Vagina (tissue), 2 donors: ENCODE measurements at regions not wholly inside any gene's neighbourhood (a gene's known extent, or its start where the extent isn't known, plus 50 kb on each side); places are given as distances from the start of the nearest gene placed in this dataset.
"Not testable (repeated sequence)": the region's sequence is repeated elsewhere in the genome, so short reads cannot be mapped to it uniquely, and the experiment has no call there.

Experiments
- DNase-seq, 2 donors: peaks; one replicate each; pipeline ENCODE4 v3.0.0-alpha.2; 2017; ENCODE audit errors: extremely low spot score in 2 of 2
- H3K27ac ChIP-seq: fragments of 200-600 bp; sonication (generic); one replicate; pipeline ENCODE4 v1.5.1; 2019
- H3K27me3 ChIP-seq: fragments of 200-600 bp; sonication (generic); one replicate; pipeline ENCODE4 v1.5.1; 2019
- H3K36me3 ChIP-seq, 2 donors: fragments of 200-600 bp; sonication (generic); one replicate each; pipeline ENCODE4 v1.5.1; 2017 to 2019
- H3K4me1 ChIP-seq: fragments of 200-600 bp; sonication (generic); one replicate; pipeline ENCODE4 v1.5.1; 2019
- H3K4me3 ChIP-seq, 2 donors: fragments of 200-600 bp; sonication (generic); 1 replicate in 1 of 2; 2 replicates in 1 of 2; pipeline ENCODE4 v1.5.1; 2016 to 2019
- H3K9me3 ChIP-seq: fragments of 200-600 bp; sonication (generic); one replicate; pipeline ENCODE4 v1.5.1; 2019
- POLR2A ChIP-seq, 2 donors: fragments of 450-650 bp; IDR thresholded peaks; one replicate each; pipeline ENCODE4 v1.6.1; 2017; ENCODE audit warnings: antibody characterized with exemption in 2 of 2, mild to moderate bottlenecking in 2 of 2, moderate library complexity in 2 of 2
- POLR2AphosphoS5 ChIP-seq, 2 donors: sonication (generic); formaldehyde crosslinking; IDR thresholded peaks; one replicate each; pipeline ENCODE4 v1.9.0; 2017; ENCODE audit warnings: antibody characterized with exemption in 2 of 2, mild to moderate bottlenecking in 2 of 2, low read depth in 1 of 2; ENCODE audit not compliant: insufficient read depth in 1 of 2
- intact Hi-C: fragments of 100-400 bp; cut with DNase I; formaldehyde crosslinking; loops from one replicate; pipeline ENCODE4 v1.15.1; 2023
- TF ChIP-seq, protein P1 (sequence below), 3 experiments: fragments of 450-650 bp in 2 of 3; fragments of 200-600 bp in 1 of 3; sonication (generic) in 1 of 3; IDR thresholded peaks; one replicate each; pipeline ENCODE4 v1.5.1; 2017 to 2019; ENCODE audit warnings: antibody characterized with exemption in 3 of 3, mild to moderate bottlenecking in 2 of 3, moderate library complexity in 2 of 3

DNA sequence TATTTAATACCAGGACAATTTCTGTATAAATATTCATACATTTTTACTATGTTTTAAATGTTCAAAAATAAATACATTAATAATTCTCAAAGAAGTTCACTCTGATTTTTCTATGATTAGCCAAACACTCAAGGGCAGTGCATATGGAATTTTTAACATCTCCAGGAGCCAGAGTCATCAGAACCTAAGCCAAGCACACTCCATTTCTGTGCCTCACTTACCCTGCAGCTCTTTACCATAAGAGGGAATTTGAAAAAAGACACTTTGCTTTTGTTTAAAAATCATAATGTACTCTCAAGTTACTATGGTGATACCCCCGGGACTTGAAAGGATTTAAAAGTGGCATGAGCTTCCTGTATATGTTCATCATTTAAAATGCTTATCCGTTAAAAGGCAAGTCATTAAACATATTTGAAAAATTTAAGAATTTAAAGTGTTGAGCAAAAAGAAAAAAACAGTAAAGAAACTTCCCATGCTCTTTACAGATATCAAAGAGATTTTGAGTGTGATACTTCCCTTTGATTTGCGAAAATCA lies 747.4 kb upstream of the NECTIN3 start:
- TF ChIP-seq, protein P1, sequence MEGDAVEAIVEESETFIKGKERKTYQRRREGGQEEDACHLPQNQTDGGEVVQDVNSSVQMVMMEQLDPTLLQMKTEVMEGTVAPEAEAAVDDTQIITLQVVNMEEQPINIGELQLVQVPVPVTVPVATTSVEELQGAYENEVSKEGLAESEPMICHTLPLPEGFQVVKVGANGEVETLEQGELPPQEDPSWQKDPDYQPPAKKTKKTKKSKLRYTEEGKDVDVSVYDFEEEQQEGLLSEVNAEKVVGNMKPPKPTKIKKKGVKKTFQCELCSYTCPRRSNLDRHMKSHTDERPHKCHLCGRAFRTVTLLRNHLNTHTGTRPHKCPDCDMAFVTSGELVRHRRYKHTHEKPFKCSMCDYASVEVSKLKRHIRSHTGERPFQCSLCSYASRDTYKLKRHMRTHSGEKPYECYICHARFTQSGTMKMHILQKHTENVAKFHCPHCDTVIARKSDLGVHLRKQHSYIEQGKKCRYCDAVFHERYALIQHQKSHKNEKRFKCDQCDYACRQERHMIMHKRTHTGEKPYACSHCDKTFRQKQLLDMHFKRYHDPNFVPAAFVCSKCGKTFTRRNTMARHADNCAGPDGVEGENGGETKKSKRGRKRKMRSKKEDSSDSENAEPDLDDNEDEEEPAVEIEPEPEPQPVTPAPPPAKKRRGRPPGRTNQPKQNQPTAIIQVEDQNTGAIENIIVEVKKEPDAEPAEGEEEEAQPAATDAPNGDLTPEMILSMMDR (IDR thresholded peaks at IDR 0.05): no peak
- Histone ChIP-seq H3K4me1 (no peaks in the 10 kb centered on the region), H3K36me3 (no peaks in the 10 kb centered on the region), H3K9me3 (no peaks in the 10 kb centered on the region), H3K4me3 (no peak overlapping the region), H3K27me3 (no peaks in the 10 kb centered on the region), H3K27ac (no peak overlapping the region)
- intact Hi-C loops: no loop called here
- DNase-seq: no peak

DNA sequence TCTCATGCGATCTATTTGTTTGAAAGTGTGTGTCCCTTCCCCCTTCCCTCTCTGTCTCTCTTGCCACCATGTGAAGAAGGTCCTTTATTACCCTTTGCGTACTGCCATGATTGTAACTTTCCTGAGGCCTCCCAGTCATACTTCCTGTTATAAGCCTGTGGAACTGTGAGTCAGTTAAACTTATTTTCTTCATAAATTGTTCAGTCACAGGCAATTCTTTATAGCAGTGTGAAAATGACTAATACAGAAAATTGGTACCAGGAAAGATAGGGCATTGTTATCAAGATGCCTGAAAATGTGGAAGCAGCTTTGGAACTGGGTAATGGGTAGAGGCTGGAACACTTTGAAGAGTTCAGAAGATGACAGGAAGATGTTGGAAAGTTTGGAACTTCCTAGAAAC lies 743.7 kb upstream of the NECTIN3 start:
- TF ChIP-seq POLR2AphosphoS5 (IDR thresholded peaks at IDR 0.05; ENCODE audit: insufficient read depth in 1 of 2, low read depth in 1 of 2) (no peak), POLR2A (IDR thresholded peaks at IDR 0.05) (no peak)
- TF ChIP-seq, protein P1 (IDR thresholded peaks at IDR 0.05): no peak
- no peaks in the 10 kb centered on the region for H3K4me1 ChIP-seq
- no peak for DNase-seq
- H3K27ac ChIP-seq: no peak overlapping the region
- H3K27me3 ChIP-seq: no peaks in the 10 kb centered on the region
- intact Hi-C loops: no loop called here
- H3K36me3 ChIP-seq: no peaks in the 10 kb centered on the region
- no peak overlapping the region for H3K4me3 ChIP-seq
- no peaks in the 10 kb centered on the region for H3K9me3 ChIP-seq

DNA sequence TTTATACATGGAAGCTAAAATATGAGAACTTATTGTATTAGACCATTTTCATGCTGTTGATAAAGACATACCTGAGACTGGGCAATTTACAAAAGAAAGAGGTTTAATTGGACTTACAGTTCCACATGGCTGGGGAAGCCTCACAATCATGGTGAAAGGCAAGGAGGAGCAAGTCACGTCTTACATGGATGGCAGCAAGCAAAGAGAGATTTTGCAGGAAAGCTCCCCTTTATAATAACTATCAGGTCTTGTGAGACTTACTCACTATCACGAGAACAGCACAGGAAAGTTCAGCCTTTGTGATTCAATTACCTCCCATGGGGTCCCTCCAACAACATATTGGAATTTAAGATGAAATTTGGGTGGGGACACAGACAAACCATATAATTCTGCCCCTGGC lies 740.1 kb upstream of the NECTIN3 start:
- H3K9me3 ChIP-seq, H3K27me3 ChIP-seq, H3K27ac ChIP-seq, H3K4me3 ChIP-seq, intact Hi-C loops, DNase-seq, H3K36me3 ChIP-seq, H3K4me1 ChIP-seq: not testable (repeated sequence)

DNA sequence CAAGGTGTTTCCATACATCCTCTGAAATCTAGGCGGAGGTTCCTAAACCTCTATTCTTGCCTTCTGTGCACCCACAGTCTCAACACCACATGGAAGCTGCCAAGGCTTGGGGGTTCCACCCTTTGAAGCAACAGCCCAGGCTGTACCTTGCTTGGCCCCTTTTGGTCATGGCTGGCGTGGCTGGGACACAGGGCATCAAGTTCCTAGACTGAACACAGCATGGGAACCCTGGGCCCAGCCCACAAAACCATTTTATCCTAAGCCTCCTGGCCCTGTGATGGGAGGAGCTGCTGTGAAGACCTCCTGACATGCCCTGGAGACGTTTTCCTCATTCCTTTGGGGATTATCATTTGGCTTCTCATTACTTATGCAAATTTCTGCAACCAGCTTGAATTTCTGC lies 739.0 kb upstream of the NECTIN3 start:
- DNase-seq: no peak

DNA sequence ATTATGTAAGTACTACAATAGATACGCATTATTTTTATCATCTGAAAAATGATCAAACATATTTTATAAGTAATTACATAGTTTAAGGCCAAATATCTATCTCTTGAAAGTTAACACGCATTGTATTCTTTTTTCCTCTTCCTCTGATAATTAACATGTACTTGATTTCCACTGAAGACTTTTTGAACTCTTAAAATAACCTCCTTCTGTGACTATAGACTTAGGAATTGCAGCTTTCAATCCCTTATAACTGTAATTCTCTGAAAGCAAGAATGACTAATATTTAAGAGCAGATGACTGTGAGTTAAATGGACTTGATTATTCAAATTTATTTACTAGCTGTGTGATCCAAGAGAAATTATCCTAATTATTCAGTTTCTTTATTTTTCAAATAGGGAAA lies 730.6 kb upstream of the NECTIN3 start:
- H3K27me3 ChIP-seq: no peaks in the 10 kb centered on the region
- H3K4me1 ChIP-seq: no peaks in the 10 kb centered on the region
- H3K27ac ChIP-seq: no peak overlapping the region
- H3K36me3 ChIP-seq: no peaks in the 10 kb centered on the region
- DNase-seq: no peak
- intact Hi-C loops: no loop called here
- no peaks in the 10 kb centered on the region for H3K9me3 ChIP-seq
- TF ChIP-seq POLR2AphosphoS5 (IDR thresholded peaks at IDR 0.05; ENCODE audit: insufficient read depth in 1 of 2, low read depth in 1 of 2): no peak
- TF ChIP-seq, protein P1 (IDR thresholded peaks at IDR 0.05): no peak
- no peak for TF ChIP-seq POLR2A (IDR thresholded peaks at IDR 0.05)
- no peak overlapping the region for H3K4me3 ChIP-seq

More for the DNA sequence above, 739.0 kb upstream of the NECTIN3 start:
- intact Hi-C loops: no loop called here
- no peaks in the 10 kb centered on the region for H3K27me3 ChIP-seq
- no peak overlapping the region for H3K4me3 ChIP-seq
- H3K9me3 ChIP-seq: no peaks in the 10 kb centered on the region
- H3K4me1 ChIP-seq: no peaks in the 10 kb centered on the region
- TF ChIP-seq, protein P1 (IDR thresholded peaks at IDR 0.05): no peak
- TF ChIP-seq POLR2AphosphoS5 (IDR thresholded peaks at IDR 0.05; ENCODE audit: insufficient read depth in 1 of 2, low read depth in 1 of 2): no peak
- no peak for TF ChIP-seq POLR2A (IDR thresholded peaks at IDR 0.05)
- no peak overlapping the region for H3K27ac ChIP-seq
- no peaks in the 10 kb centered on the region for H3K36me3 ChIP-seq

DNA sequence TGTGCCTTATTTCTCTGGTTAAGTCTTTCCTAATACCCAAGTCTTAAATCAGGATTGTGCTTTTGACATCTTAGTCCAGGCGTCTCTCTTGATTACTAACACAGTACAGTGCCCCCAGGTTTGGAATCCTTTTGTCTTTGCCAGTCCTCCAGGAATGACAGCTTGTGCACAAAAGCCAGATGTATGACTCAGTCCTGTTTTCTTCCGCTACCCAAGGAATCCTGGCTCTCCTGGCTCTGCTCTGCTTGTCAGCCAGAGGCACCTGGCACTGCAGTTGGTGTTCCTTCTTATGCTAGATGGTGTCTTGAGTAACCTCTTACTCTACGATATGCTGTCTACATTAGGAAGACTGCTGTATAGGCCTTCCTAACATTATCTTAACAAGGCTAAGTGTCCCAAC lies 728.2 kb upstream of the NECTIN3 start:
- Histone ChIP-seq H3K4me1 (no peaks in the 10 kb centered on the region), H3K4me3 (no peak overlapping the region), H3K27ac (no peak overlapping the region), H3K9me3 (no peaks in the 10 kb centered on the region), H3K27me3 (no peaks in the 10 kb centered on the region), H3K36me3 (no peaks in the 10 kb centered on the region)
- TF ChIP-seq POLR2A (IDR thresholded peaks at IDR 0.05) (no peak), POLR2AphosphoS5 (IDR thresholded peaks at IDR 0.05; ENCODE audit: insufficient read depth in 1 of 2, low read depth in 1 of 2) (no peak)
- TF ChIP-seq, protein P1 (IDR thresholded peaks at IDR 0.05): no peak
- no peak for DNase-seq
- intact Hi-C loops: no loop called here
